HepG2 (cell line): ENCODE measurements at regions not wholly inside any gene's neighbourhood (a gene's known extent, or its start where the extent isn't known, plus 50 kb on each side); places are given as distances from the start of the nearest gene placed in this dataset.

ENCODE experiments used
- HNRNPLL ChIP-seq: fragments of 200-400 bp; formaldehyde crosslinking; IDR thresholded peaks from 2 replicates; pipeline ENCODE4 v1.6.1; 2017; ENCODE audit warnings: mild to moderate bottlenecking, low read depth, low read length; ENCODE audit not compliant: poor library complexity, severe bottlenecking
- MAFK ChIP-seq, 2 experiments: IDR thresholded peaks in 1 of 2; conservative IDR thresholded peaks in 1 of 2; 2 replicates each; pipeline ENCODE4 v1.6.1; 2011; ENCODE audit warnings: improper control_type of control experiment in 2 of 2, low read length in 2 of 2
- MXI1 ChIP-seq: IDR thresholded peaks from 3 replicates; pipeline ENCODE4 v1.6.1; 2012; ENCODE audit warnings: low read depth, low read length, inconsistent platforms, borderline replicate concordance
- POLR2A ChIP-seq, 2 experiments: IDR thresholded peaks; 2 replicates each; pipeline ENCODE4 v1.6.1; 2011; ENCODE audit warnings: low read depth in 2 of 2, low read length in 2 of 2, mild to moderate bottlenecking in 1 of 2, moderate library complexity in 1 of 2; ENCODE audit not compliant: insufficient read depth in 1 of 2
- RFX5 ChIP-seq: IDR thresholded peaks from 2 replicates; pipeline ENCODE4 v1.6.1; 2011; ENCODE audit warnings: low read depth, low read length, improper control_type of control experiment
- SNRNP70 ChIP-seq: fragments of 200-400 bp; formaldehyde crosslinking; IDR thresholded peaks from 2 replicates; pipeline ENCODE4 v1.6.1; 2017; ENCODE audit warnings: mild to moderate bottlenecking, low read depth, low read length, moderate library complexity
- TP53 ChIP-seq: sonication (generic); formaldehyde crosslinking; conservative IDR thresholded peaks from 2 replicates; pipeline ENCODE4 v1.4.0; 2020; ENCODE audit warnings: missing genetic modification reagents
- ZFP36 ChIP-seq: fragments of 150-350 bp; IDR thresholded peaks from 2 replicates; pipeline ENCODE4 v1.6.1; 2018; ENCODE audit warnings: borderline replicate concordance, low read length, low read depth; ENCODE audit not compliant: partially characterized antibody
- TF ChIP-seq, protein P1 (sequence below): sonication (generic); formaldehyde crosslinking; IDR thresholded peaks from 2 replicates; pipeline ENCODE4 v1.5.0; 2020; ENCODE audit warnings: mild to moderate bottlenecking, missing genetic modification reagents, moderate library complexity
- TF ChIP-seq, protein P2 (sequence below): sonication (generic); formaldehyde crosslinking; IDR thresholded peaks from 2 replicates; pipeline ENCODE4 v1.4.0; 2020; ENCODE audit warnings: missing genetic modification reagents

DNA sequence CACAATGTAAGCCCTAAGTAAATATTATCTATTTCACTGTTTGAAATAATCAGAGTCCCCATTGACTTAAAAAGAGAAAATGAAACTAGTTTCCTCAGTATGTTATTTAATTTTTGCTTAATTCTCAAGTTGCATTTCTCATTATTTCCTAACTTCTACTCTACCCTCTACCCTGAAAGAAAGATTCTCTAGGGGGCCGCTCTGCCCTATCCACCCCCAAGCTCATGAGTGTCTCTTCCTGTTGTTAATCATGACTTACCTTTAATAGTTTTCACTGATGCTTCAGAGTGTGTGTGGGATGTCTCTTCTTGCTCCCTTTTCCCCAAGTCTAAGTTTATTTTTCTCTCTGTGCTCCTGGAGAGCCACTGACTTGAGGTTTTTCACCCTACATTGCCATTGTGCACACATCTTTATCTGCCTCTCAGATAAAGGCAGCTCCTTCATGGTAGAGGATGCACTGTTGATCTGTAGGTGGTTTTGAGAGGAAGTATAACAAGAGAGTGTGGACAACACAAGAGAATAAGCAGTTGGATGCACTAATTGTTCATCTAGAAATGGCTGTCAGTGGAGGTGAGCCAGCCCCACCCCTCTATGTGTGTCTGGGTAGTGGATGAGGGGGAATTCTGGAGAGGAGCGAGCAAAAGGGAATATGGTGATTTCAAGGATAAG is 261.7 kb downstream of the CHRM3 start:
- TF ChIP-seq TP53 (no peak), SNRNP70 (no peak), POLR2A (IDR thresholded peaks at IDR 0.05; ENCODE audit: insufficient read depth in 1 of 2, low read depth in 2 of 2, low read length in 2 of 2) (no peak), ZFP36 (no peak), RFX5 (no peak), MXI1 (no peak), HNRNPLL (no peak), MAFK (conservative IDR thresholded peaks at IDR 0.05 in 1 of 2, IDR thresholded peaks at IDR 0.05 in 1 of 2; ENCODE audit: low read length in 2 of 2) (no peak)
- TF ChIP-seq, protein P1, sequence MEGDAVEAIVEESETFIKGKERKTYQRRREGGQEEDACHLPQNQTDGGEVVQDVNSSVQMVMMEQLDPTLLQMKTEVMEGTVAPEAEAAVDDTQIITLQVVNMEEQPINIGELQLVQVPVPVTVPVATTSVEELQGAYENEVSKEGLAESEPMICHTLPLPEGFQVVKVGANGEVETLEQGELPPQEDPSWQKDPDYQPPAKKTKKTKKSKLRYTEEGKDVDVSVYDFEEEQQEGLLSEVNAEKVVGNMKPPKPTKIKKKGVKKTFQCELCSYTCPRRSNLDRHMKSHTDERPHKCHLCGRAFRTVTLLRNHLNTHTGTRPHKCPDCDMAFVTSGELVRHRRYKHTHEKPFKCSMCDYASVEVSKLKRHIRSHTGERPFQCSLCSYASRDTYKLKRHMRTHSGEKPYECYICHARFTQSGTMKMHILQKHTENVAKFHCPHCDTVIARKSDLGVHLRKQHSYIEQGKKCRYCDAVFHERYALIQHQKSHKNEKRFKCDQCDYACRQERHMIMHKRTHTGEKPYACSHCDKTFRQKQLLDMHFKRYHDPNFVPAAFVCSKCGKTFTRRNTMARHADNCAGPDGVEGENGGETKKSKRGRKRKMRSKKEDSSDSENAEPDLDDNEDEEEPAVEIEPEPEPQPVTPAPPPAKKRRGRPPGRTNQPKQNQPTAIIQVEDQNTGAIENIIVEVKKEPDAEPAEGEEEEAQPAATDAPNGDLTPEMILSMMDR = no peak
- TF ChIP-seq, protein P2, sequence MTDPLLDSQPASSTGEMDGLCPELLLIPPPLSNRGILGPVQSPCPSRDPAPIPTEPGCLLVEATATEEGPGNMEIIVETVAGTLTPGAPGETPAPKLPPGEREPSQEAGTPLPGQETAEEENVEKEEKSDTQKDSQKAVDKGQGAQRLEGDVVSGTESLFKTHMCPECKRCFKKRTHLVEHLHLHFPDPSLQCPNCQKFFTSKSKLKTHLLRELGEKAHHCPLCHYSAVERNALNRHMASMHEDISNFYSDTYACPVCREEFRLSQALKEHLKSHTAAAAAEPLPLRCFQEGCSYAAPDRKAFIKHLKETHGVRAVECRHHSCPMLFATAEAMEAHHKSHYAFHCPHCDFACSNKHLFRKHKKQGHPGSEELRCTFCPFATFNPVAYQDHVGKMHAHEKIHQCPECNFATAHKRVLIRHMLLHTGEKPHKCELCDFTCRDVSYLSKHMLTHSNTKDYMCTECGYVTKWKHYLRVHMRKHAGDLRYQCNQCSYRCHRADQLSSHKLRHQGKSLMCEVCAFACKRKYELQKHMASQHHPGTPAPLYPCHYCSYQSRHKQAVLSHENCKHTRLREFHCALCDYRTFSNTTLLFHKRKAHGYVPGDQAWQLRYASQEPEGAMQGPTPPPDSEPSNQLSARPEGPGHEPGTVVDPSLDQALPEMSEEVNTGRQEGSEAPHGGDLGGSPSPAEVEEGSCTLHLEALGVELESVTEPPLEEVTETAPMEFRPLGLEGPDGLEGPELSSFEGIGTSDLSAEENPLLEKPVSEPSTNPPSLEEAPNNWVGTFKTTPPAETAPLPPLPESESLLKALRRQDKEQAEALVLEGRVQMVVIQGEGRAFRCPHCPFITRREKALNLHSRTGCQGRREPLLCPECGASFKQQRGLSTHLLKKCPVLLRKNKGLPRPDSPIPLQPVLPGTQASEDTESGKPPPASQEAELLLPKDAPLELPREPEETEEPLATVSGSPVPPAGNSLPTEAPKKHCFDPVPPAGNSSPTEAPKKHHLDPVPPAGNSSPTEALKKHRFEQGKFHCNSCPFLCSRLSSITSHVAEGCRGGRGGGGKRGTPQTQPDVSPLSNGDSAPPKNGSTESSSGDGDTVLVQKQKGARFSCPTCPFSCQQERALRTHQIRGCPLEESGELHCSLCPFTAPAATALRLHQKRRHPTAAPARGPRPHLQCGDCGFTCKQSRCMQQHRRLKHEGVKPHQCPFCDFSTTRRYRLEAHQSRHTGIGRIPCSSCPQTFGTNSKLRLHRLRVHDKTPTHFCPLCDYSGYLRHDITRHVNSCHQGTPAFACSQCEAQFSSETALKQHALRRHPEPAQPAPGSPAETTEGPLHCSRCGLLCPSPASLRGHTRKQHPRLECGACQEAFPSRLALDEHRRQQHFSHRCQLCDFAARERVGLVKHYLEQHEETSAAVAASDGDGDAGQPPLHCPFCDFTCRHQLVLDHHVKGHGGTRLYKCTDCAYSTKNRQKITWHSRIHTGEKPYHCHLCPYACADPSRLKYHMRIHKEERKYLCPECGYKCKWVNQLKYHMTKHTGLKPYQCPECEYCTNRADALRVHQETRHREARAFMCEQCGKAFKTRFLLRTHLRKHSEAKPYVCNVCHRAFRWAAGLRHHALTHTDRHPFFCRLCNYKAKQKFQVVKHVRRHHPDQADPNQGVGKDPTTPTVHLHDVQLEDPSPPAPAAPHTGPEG (CRISPR knock-in tag) = no peak
